GM18909 (cell line): ENCODE measurements at regions not wholly inside any gene's neighbourhood (a gene's known extent, or its start where the extent isn't known, plus 50 kb on each side); places are given as distances from the start of the nearest gene placed in this dataset.
A peak's percentile ranks its signal among the peaks of the same experiment; 100 is the strongest.

Source experiments
- ATAC-seq: cut with Tn5 transposase; IDR thresholded peaks from one replicate; pipeline ENCODE4 v1.9.1; 2021; ENCODE audit warnings: mild to moderate bottlenecking; ENCODE audit not compliant: unreplicated experiment, poor library complexity

- no peak for ATAC-seq
Measured at GRCh38 chr3:184659797-184660301, 52.0 kb downstream of the MAGEF1 start.

- ATAC-seq = no peak
Measured at GRCh38 chr3:184658223-184658928, 53.5 kb downstream of the MAGEF1 start.

GRCh38 chr3:184656829-184657681 is 54.8 kb downstream of the MAGEF1 start:
- peak; percentile 84 for ATAC-seq

GRCh38 chr3:184656458-184656828 is 55.4 kb downstream of the MAGEF1 start:
- no peak for ATAC-seq

- no peak for ATAC-seq
Measured at GRCh38 chr3:184655597-184655996, 56.3 kb downstream of the MAGEF1 start.

GRCh38 chr3:184654375-184654774 is 57.5 kb downstream of the MAGEF1 start:
- ATAC-seq = no peak

- ATAC-seq = no peak
Measured at GRCh38 chr3:184652465-184652864, 59.4 kb downstream of the MAGEF1 start.

- ATAC-seq = no peak
Measured at GRCh38 chr3:184651904-184652303, 60.0 kb downstream of the MAGEF1 start.

- ATAC-seq = no peak
Measured at GRCh38 chr3:184648636-184649035, 63.2 kb downstream of the MAGEF1 start.

- no peak for ATAC-seq
Measured at GRCh38 chr3:184647405-184647936, 64.4 kb downstream of the MAGEF1 start.

GRCh38 chr3:184645336-184645735 is 66.5 kb downstream of the MAGEF1 start:
- no peak for ATAC-seq

- ATAC-seq = no peak
Measured at GRCh38 chr3:184643442-184643841, 68.4 kb downstream of the MAGEF1 start.

- no peak for ATAC-seq
Measured at GRCh38 chr3:184642631-184643285, 69.1 kb downstream of the MAGEF1 start.

GRCh38 chr3:184641430-184641829 is 70.4 kb downstream of the MAGEF1 start:
- no peak for ATAC-seq

- ATAC-seq = no peak
Measured at GRCh38 chr3:184639351-184639750, 72.5 kb downstream of the MAGEF1 start.

- no peak for ATAC-seq
Measured at GRCh38 chr3:184637705-184638104, 74.2 kb downstream of the MAGEF1 start.

- no peak for ATAC-seq
Measured at GRCh38 chr3:184636741-184637316, 75.0 kb downstream of the MAGEF1 start.

GRCh38 chr3:184635774-184636173 is 74.2 kb downstream of the EPHB3 start:
- no peak for ATAC-seq

GRCh38 chr3:184635126-184635525 is 73.5 kb downstream of the EPHB3 start:
- no peak for ATAC-seq

- ATAC-seq = no peak
Measured at GRCh38 chr3:184633237-184633579, 71.6 kb downstream of the EPHB3 start.
